Choroid plexus epithelial cell (primary cell): ENCODE measurements at regions not wholly inside any gene's neighbourhood (a gene's known extent, or its start where the extent isn't known, plus 50 kb on each side); places are given as distances from the start of the nearest gene placed in this dataset.

ENCODE experiments used
- DNase-seq: peaks from one replicate; pipeline ENCODE4 v3.0.0-alpha.2; 2010; ENCODE audit warnings: low read depth
- H3K4me3 ChIP-seq: 2 replicates; pipeline ENCODE4 v1.5.1; 2011; ENCODE audit warnings: low read depth, mild to moderate bottlenecking, control low read depth, low read length, moderate library complexity
- TF ChIP-seq, protein P1 (sequence below): conservative IDR thresholded peaks from 2 replicates; pipeline ENCODE4 v1.5.1; 2011; ENCODE audit warnings: low read depth, mild to moderate bottlenecking, control low read depth, inconsistent platforms, low read length, moderate library complexity

DNA sequence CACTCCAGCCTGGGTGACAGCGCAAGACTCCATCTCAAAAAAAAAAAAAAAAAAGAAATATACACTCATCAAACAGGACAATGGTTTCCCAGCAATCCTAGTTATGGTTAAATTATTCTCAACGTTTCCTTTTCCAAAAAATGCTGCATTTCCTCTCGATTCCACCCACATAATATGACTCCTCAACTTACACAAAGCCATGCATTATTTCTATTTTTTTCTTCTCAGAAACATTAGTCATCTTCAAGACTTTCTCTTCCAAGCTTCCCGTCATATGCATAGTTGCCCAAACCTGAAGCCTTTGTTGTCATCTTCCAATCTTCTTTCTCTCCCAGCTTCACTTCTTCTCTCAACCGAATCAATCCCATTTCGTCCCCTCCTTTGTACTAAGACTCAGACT lies 61.4 kb upstream of the RANBP6 start:
- TF ChIP-seq, protein P1, sequence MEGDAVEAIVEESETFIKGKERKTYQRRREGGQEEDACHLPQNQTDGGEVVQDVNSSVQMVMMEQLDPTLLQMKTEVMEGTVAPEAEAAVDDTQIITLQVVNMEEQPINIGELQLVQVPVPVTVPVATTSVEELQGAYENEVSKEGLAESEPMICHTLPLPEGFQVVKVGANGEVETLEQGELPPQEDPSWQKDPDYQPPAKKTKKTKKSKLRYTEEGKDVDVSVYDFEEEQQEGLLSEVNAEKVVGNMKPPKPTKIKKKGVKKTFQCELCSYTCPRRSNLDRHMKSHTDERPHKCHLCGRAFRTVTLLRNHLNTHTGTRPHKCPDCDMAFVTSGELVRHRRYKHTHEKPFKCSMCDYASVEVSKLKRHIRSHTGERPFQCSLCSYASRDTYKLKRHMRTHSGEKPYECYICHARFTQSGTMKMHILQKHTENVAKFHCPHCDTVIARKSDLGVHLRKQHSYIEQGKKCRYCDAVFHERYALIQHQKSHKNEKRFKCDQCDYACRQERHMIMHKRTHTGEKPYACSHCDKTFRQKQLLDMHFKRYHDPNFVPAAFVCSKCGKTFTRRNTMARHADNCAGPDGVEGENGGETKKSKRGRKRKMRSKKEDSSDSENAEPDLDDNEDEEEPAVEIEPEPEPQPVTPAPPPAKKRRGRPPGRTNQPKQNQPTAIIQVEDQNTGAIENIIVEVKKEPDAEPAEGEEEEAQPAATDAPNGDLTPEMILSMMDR: no peak
- no peak overlapping the region for H3K4me3 ChIP-seq
- no peak for DNase-seq

DNA sequence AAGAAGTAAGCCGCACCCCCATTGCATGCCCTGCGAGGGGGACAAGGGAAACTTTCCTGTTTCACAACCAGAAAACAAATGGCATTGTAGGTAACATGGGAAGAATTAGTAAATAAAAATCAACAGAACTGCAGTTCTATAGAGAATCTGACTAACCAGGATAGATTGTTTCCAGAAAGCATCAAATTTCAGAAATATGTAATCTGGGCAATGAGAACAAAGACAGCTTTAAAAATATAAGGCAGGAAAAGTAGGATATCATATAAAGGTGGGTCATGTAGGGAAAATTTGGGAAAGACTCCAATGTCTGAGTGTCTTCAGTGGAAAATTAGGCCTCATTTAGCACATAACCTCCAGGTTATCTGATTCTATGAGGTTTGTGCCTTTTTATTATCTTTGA lies 58.3 kb upstream of the RANBP6 start:
- no peak for DNase-seq
- TF ChIP-seq, protein P1: no peak

DNA sequence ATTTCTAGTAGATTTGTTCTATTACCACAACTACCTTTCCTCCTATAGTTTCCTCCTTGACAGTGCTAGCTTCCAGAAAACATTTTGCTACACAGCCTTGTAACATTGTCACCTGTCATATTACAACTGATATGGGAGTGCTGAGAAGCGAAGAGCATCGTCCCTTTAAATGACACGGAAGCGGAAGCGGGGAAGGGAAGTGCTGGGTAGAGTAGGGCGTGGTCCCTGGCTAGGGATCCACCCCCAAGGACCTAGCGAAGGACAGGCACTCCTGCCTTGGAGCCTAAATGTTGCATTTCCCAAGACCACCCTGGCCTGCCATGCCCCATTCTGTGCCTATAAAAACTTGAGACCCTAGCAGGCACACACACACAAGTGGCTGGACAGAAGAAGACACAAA lies 57.4 kb upstream of the RANBP6 start:
- H3K4me3 ChIP-seq: no peak overlapping the region
- no peak for DNase-seq
- TF ChIP-seq, protein P1: no peak

More for the DNA sequence above, 58.3 kb upstream of the RANBP6 start:
- H3K4me3 ChIP-seq: no peak overlapping the region

DNA sequence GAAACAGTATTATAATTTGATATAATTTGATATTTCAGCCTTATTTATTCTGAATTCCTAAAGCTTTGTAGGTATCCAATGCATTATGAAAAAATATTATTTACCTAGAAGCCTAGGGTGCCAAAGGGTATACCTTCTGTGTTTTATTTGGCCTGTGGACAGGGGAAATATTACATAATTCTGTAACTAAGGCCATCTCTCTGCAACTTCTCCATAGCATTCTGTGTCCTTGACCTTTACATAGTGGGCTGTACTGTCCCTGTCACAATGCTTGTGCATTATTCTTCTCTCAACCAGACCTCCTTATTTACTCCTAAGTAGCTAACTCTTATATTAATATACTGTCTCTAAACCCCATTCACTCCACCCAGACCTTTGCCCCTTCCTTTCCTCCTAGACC lies 57.0 kb upstream of the RANBP6 start:
- no peak overlapping the region for H3K4me3 ChIP-seq
- no peak for DNase-seq
- TF ChIP-seq, protein P1: no peak

DNA sequence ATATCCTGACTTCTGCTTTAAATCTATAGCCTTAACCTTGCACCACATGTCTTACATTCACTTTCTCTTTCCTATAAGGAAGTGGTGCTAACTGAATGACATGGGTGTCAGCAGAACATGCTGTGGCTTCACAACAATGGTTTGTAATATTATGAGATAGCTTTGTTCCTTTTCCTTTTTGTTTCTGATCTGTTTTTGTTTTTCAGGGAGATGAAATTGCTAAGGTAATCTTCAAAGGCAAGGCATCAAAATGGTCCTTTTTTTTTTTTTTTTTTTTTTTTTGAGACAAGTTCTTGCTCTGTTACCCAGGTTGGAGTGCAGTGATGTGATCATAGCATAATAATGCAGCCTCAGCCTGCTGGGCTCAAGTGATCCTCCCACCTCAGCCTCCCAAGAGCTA lies 53.6 kb upstream of the RANBP6 start:
- no peak for DNase-seq
- H3K4me3 ChIP-seq: no peak overlapping the region
- TF ChIP-seq, protein P1: no peak

DNA sequence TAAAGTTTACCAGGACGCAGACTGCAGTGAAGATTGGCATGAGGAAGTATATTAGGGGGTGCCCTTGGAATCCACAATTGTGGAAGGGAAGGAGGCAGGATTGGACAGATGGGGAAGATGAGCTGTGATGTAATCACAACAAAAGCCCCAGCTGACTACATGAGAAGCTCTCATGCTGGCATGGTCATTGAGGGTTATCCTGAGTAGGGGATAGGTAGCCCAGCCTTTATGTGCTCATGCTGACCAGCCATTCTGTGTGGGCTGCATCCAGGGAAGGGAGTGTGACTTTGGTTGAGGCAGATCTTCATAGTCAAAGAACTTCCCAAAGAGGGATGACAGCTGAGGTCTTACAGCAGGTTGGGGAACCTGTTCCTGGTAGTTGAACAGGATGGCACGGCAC lies 52.0 kb upstream of the RANBP6 start:
- TF ChIP-seq, protein P1: no peak
- no peak overlapping the region for H3K4me3 ChIP-seq
- DNase-seq: no peak
